Testis (tissue), 2 donors: ENCODE measurements at regions not wholly inside any gene's neighbourhood (a gene's known extent, or its start where the extent isn't known, plus 50 kb on each side); places are given as distances from the start of the nearest gene placed in this dataset.
"Not testable (repeated sequence)": the region's sequence is repeated elsewhere in the genome, so short reads cannot be mapped to it uniquely, and the experiment has no call there.

Experiments
- DNase-seq: peaks from one replicate; pipeline ENCODE4 v3.0.0-alpha.2; 2019
- H3K27ac ChIP-seq, 2 donors: fragments of 200-600 bp; sonication (generic); one replicate each; pipeline ENCODE4 v1.5.1; 2019
- H3K27me3 ChIP-seq: fragments of 200-600 bp; sonication (generic); one replicate; pipeline ENCODE4 v1.5.1; 2019
- H3K36me3 ChIP-seq: fragments of 200-600 bp; sonication (generic); one replicate; pipeline ENCODE4 v1.5.1; 2017; ENCODE audit warnings: low read depth; ENCODE audit errors: missing control alignments
- H3K4me1 ChIP-seq: fragments of 200-600 bp; sonication (generic); one replicate; pipeline ENCODE4 v1.5.1; 2019
- H3K4me3 ChIP-seq, 2 donors: fragments of 200-600 bp; sonication (generic); one replicate each; pipeline ENCODE4 v1.5.1; 2017 to 2019
- H3K9me3 ChIP-seq: fragments of 200-600 bp; sonication (generic); one replicate; pipeline ENCODE4 v1.5.1; 2017
- CTCF ChIP-seq, 3 experiments: fragments of 450-650 bp in 2 of 3; fragments of 200-600 bp in 1 of 3; sonication (generic) in 1 of 3; IDR thresholded peaks; one replicate each; pipeline ENCODE4 v1.5.1; 2016 to 2019; ENCODE audit warnings: antibody characterized with exemption in 3 of 3, mild to moderate bottlenecking in 2 of 3, moderate library complexity in 1 of 3
- POLR2A ChIP-seq: fragments of 450-650 bp; IDR thresholded peaks from one replicate; pipeline ENCODE4 v1.6.1; 2017; ENCODE audit warnings: antibody characterized with exemption, mild to moderate bottlenecking, moderate library complexity
- WGBS, 2 donors: methylation state at CpG; one replicate each; pipeline ENCODE4 v1.1.5; 2018; 5-methylcytosine and 5-hydroxymethylcytosine counted together
- intact Hi-C: fragments of 100-400 bp; cut with DNase I; formaldehyde crosslinking; loops from one replicate; pipeline ENCODE4 v1.15.1; 2023; ENCODE audit warnings: low total_unique reads

GRCh38 chr2:52288596-52288995 lies 1256.7 kb upstream of the NRXN1 start:
- Histone ChIP-seq H3K27me3 (no peaks in the 10 kb centered on the region), H3K4me1 (no peaks in the 10 kb centered on the region), H3K27ac (no peak overlapping the region), H3K9me3 (no peaks in the 10 kb centered on the region), H3K4me3 (no peak overlapping the region), H3K36me3 (no peaks in the 10 kb centered on the region)
- intact Hi-C loops: no loop called here
- TF ChIP-seq POLR2A (no peak), CTCF (IDR thresholded peaks at IDR 0.05) (no peak)
- DNase-seq: no peak

DNA sequence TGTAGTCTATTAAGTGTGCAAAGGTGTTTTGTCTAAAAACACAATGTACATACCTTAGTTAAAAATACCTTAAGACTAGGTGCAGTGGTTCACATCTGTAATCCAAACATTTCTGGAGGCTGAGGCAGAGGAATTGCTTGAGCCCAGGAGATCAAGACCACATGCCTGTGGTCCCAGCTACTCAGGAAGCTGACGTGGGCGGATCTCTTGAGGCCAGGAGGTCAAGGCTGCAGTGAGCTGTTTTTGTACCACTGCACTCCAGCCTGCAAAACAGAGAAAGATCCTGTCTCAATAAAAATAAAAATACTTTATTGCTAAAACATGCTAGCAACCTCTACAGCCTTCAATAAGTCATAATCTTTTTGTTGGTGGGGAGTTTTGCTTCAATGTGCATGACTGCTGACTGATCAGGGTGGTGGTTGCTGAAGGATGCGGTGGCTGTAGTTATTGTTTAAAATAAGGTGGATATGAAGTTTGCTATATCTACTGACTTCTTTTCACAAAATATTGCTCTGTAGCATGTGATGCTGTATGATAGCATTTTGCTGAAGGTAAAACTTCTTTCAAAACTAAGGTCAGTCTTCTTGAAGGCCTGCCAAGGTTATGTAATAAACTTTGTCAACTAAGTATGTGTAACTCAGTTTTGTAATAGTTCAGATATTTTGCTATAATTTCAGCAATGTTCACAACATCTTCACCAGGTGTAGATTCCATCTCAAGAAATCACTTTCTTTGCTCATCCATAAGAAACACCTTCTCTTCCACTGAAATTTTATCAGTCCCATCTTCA lies 1238.0 kb upstream of the NRXN1 start:
- Histone ChIP-seq H3K4me3 (no peak overlapping the region), H3K9me3 (no peaks in the 10 kb centered on the region), H3K27me3 (no peaks in the 10 kb centered on the region), H3K4me1 (no peaks in the 10 kb centered on the region), H3K27ac (no peak overlapping the region), H3K36me3 (no peaks in the 10 kb centered on the region)
- intact Hi-C loops: no loop called here
- DNase-seq: no peak
- TF ChIP-seq CTCF (IDR thresholded peaks at IDR 0.05): no peak
- no peak for TF ChIP-seq POLR2A
- WGBS, 2 donors: 60 to 62% methylated on average over 3 of the region's 3 CpGs

DNA sequence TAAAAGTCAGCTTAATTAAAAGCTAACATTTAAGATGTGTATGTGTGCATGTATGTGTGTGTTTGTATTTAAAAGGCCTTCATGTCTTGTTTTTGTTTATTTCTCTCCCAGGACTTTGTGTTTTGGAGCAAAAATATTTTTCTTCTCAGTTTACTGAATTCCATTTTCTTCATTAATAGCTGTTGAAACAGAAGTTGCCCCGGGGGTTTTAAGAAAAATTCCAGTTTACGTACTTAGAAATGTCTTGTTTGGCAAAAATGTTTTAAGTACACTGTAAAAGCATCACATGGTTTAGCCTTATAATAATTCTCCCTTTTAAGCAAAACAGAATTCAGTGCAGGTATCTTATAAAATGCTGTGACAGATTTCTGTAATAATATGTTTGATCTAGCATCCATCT lies 1233.0 kb upstream of the NRXN1 start:
- Histone ChIP-seq H3K27me3 (no peaks in the 10 kb centered on the region), H3K27ac (no peak overlapping the region), H3K4me1 (no peaks in the 10 kb centered on the region), H3K36me3 (no peaks in the 10 kb centered on the region), H3K4me3 (no peak overlapping the region), H3K9me3 (no peaks in the 10 kb centered on the region)
- intact Hi-C loops: no loop called here
- TF ChIP-seq POLR2A (no peak), CTCF (IDR thresholded peaks at IDR 0.05) (no peak)
- WGBS, 2 donors: 79 to 82% methylated on average over 2 of the region's 2 CpGs
- no peak for DNase-seq

GRCh38 chr2:52264488-52264887 lies 1232.6 kb upstream of the NRXN1 start:
- H3K9me3 ChIP-seq: no peaks in the 10 kb centered on the region
- 81 to 85% methylated on average over 3 of the region's 3 CpGs for WGBS, 2 donors
- no peak overlapping the region for H3K4me3 ChIP-seq
- H3K27ac ChIP-seq: no peak overlapping the region
- no peaks in the 10 kb centered on the region for H3K4me1 ChIP-seq
- intact Hi-C loops: no loop called here
- no peaks in the 10 kb centered on the region for H3K27me3 ChIP-seq
- H3K36me3 ChIP-seq: no peaks in the 10 kb centered on the region
- no peak for DNase-seq
- TF ChIP-seq CTCF (IDR thresholded peaks at IDR 0.05) (no peak), POLR2A (no peak)

DNA sequence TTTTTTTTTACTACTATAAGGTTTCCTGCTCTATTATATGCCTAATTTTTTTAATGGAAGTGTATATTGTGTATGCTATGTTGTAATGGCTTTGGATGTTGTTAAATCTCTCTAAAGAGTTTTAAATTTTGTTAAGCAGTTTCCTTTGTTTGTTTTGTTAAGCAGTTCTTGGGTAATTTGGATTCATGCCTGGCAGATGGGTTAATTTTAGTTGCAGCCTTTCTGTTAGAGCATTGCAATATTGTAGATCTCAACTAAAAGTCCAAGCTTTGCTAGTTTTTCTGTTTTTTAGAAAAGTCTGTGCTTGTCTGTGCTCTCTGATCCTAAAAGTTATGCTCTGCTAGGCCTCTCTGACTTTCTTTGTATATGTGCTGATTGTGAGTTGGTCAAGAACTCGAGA lies 1229.0 kb upstream of the NRXN1 start:
- intact Hi-C loops: no loop called here
- no peaks in the 10 kb centered on the region for H3K36me3 ChIP-seq
- WGBS, 2 donors: 65 to 70% methylated on average over 1 of the region's 1 CpG
- TF ChIP-seq POLR2A (no peak), CTCF (IDR thresholded peaks at IDR 0.05) (no peak)
- no peak for DNase-seq
- H3K9me3 ChIP-seq: no peaks in the 10 kb centered on the region
- H3K27me3 ChIP-seq: no peaks in the 10 kb centered on the region
- no peak overlapping the region for H3K27ac ChIP-seq
- H3K4me1 ChIP-seq: no peaks in the 10 kb centered on the region
- no peak overlapping the region for H3K4me3 ChIP-seq

DNA sequence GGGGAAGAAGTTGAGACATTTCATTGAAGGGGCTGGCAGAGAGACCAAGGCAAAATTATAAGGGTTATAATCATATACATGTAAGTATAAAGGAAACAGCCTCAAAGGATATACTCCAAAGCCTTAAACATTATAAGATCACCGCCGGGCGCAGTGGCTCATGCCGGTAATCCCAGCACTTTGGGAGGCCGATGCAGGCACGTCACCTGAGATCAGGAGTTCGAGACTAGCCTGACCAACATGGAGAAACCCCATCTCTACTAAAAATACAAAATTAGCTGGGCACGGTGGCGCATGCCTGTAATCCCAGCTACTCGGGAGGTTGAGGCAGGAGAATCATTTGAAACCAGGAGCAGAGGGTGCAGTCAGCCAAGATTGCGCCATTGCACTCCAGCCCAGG lies 1227.0 kb upstream of the NRXN1 start:
- H3K4me1 ChIP-seq, H3K27me3 ChIP-seq, H3K27ac ChIP-seq, H3K9me3 ChIP-seq, DNase-seq, intact Hi-C loops, H3K36me3 ChIP-seq, H3K4me3 ChIP-seq: not testable (repeated sequence)
- 96 to 97% methylated on average over 11 of the region's 11 CpGs for WGBS, 2 donors
